Loucy (cell line): ENCODE measurements at regions not wholly inside any gene's neighbourhood (a gene's known extent, or its start where the extent isn't known, plus 50 kb on each side); places are given as distances from the start of the nearest gene placed in this dataset.

Experiments
- H2AFZ ChIP-seq: fragments of 200-600 bp; sonication (generic); 2 replicates; pipeline ENCODE4 v1.6.0; 2016; ENCODE audit warnings: antibody characterized with exemption, mild to moderate bottlenecking, low read length, moderate library complexity
- H3F3A ChIP-seq: fragments of 200-600 bp; 2 replicates; pipeline ENCODE4 v1.6.0; 2016; ENCODE audit warnings: antibody characterized with exemption, low read depth, mild to moderate bottlenecking
- H3K27me3 ChIP-seq: fragments of 200-600 bp; sonication (generic); 2 replicates; pipeline ENCODE4 v1.6.1; 2014; ENCODE audit warnings: low read length, mild to moderate bottlenecking; ENCODE audit not compliant: insufficient read depth, poor library complexity, severe bottlenecking
- H3K36me3 ChIP-seq: fragments of 200-600 bp; sonication (generic); 2 replicates; pipeline ENCODE4 v1.6.1; 2016; ENCODE audit warnings: low read length; ENCODE audit not compliant: insufficient read depth
- H3K4me1 ChIP-seq: fragments of 200-600 bp; sonication (generic); 2 replicates; pipeline ENCODE4 v1.5.1; 2014; ENCODE audit warnings: low read length, mild to moderate bottlenecking; ENCODE audit not compliant: insufficient read depth, poor library complexity, severe bottlenecking
- H3K4me2 ChIP-seq: fragments of 200-600 bp; sonication (generic); 2 replicates; pipeline ENCODE4 v1.6.0; 2014; ENCODE audit warnings: antibody characterized with exemption, low read length, low read depth, mild to moderate bottlenecking; ENCODE audit not compliant: poor library complexity, severe bottlenecking
- H3K4me3 ChIP-seq: fragments of 200-600 bp; sonication (generic); 2 replicates; pipeline ENCODE4 v1.5.1; 2014; ENCODE audit warnings: low read length, mild to moderate bottlenecking, mixed read lengths; ENCODE audit not compliant: poor library complexity, severe bottlenecking
- H3K79me2 ChIP-seq: fragments of 200-600 bp; sonication (generic); 2 replicates; pipeline ENCODE4 v1.6.1; 2014; ENCODE audit warnings: low read length; ENCODE audit not compliant: insufficient read depth
- H3K9ac ChIP-seq: fragments of 200-600 bp; sonication (generic); 2 replicates; pipeline ENCODE4 v1.6.0; 2014; ENCODE audit warnings: mild to moderate bottlenecking, low read depth, low read length, moderate library complexity; ENCODE audit not compliant: poor library complexity, severe bottlenecking
- H3K9me2 ChIP-seq: fragments of 200-600 bp; sonication (generic); replicated peaks from 2 replicates; pipeline ENCODE4 v1.6.1; 2016; ENCODE audit warnings: low read depth, low read length, mixed read lengths
- H3K9me3 ChIP-seq: fragments of 200-600 bp; sonication (generic); 2 replicates; pipeline ENCODE4 v1.6.1; 2014; ENCODE audit warnings: mild to moderate bottlenecking, antibody characterized with exemption, low read length, low read depth; ENCODE audit not compliant: insufficient read depth
- H4K20me1 ChIP-seq: fragments of 200-600 bp; sonication (generic); 2 replicates; pipeline ENCODE4 v1.6.0; 2014; ENCODE audit warnings: antibody characterized with exemption, low read length, mild to moderate bottlenecking; ENCODE audit not compliant: insufficient read depth, poor library complexity, severe bottlenecking
- EZH2phosphoT487 ChIP-seq: fragments of 200-600 bp; IDR thresholded peaks from 2 replicates; pipeline ENCODE4 v1.6.1; 2018; ENCODE audit warnings: antibody characterized with exemption, mild to moderate bottlenecking, moderate library complexity, borderline replicate concordance
- TF ChIP-seq, protein P1 (sequence below): fragments of 200-600 bp; sonication (generic); conservative IDR thresholded peaks from 2 replicates; pipeline ENCODE4 v1.5.1; 2014; ENCODE audit warnings: mild to moderate bottlenecking, antibody characterized with exemption, low read length

DNA sequence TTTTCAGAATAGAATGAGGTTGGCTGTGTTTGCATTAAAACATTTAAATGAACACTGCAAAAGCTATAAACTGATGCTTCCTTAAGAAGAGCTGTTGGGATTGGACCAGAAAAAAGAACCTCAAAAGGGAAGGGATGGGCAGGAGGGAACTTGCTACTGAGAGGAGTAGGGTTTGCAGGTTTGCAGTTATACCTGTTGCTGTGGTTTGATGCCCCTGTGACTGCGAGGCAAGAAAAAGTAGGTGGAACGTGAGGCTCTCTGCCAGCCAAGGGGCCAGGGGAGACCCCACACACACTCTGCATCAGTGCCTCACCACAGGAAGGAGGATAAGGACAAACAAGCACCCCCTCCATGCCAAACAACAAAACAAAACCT, 197.2 kb downstream of the BCAS1 start:
- Histone ChIP-seq H3K36me3 (no peaks in the 10 kb centered on the region), H3K4me2 (peak overlapping the region; percentile 78), H2AFZ (peak overlapping the region; percentile 84), H3K9me3 (no peaks in the 10 kb centered on the region), H3K4me1 (peaks cover 42% of the 10 kb centered on the region), H3K79me2 (no peaks in the 10 kb centered on the region), H3K27me3 (no peaks in the 10 kb centered on the region), H3K4me3 (peak overlapping the region; percentile 62), H4K20me1 (no peaks in the 10 kb centered on the region), H3K9ac (peak overlapping the region; percentile 60), H3F3A (no peaks in the 10 kb centered on the region; the same call in 1 of the 2 replicates), H3K9me2 (no peaks in the 10 kb centered on the region)
- TF ChIP-seq, protein P1, sequence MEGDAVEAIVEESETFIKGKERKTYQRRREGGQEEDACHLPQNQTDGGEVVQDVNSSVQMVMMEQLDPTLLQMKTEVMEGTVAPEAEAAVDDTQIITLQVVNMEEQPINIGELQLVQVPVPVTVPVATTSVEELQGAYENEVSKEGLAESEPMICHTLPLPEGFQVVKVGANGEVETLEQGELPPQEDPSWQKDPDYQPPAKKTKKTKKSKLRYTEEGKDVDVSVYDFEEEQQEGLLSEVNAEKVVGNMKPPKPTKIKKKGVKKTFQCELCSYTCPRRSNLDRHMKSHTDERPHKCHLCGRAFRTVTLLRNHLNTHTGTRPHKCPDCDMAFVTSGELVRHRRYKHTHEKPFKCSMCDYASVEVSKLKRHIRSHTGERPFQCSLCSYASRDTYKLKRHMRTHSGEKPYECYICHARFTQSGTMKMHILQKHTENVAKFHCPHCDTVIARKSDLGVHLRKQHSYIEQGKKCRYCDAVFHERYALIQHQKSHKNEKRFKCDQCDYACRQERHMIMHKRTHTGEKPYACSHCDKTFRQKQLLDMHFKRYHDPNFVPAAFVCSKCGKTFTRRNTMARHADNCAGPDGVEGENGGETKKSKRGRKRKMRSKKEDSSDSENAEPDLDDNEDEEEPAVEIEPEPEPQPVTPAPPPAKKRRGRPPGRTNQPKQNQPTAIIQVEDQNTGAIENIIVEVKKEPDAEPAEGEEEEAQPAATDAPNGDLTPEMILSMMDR = no peak
- no peak for TF ChIP-seq EZH2phosphoT487

DNA sequence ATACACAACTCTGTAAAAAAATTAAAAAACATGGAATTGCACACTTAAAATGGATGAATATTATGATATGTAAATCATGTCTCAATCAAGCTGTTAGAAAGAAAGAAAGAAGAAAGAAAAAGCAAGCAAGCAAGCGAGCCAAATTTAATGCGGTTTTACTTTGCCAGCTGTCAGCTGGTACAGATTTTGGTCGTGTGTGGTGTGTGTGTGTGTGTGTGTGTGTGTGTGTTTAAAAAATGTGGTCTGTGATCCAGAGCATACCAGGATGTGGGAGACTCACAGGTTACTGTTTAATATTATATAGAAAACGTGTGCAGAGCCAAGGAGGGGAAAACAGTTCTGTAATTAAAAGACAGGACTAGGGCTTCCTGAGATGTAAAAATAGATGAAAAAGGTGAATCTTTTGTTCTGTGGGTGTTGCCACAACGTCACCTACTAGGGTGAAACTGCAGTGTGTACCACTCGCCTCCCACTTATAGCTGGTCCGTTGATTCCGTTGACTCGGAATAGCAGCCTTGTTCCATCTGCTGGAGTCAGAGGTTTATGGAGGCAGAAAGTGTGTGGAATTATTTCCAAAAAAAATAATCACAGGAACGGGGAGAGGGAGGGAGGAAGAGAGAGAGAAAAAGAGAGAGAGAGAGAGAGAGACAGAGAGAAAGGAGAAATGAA, 197.7 kb downstream of the BCAS1 start:
- no peaks in the 10 kb centered on the region for H3K9me3 ChIP-seq
- peaks cover 43% of the 10 kb centered on the region for H3K4me1 ChIP-seq
- no peaks in the 10 kb centered on the region for H3K79me2 ChIP-seq
- peak overlapping the region; percentile 60 for H3K9ac ChIP-seq
- H2AFZ ChIP-seq = peak overlapping the region; percentile 84
- no peaks in the 10 kb centered on the region; the same call in 1 of the 2 replicates for H3F3A ChIP-seq
- no peaks in the 10 kb centered on the region for H4K20me1 ChIP-seq
- no peaks in the 10 kb centered on the region for H3K36me3 ChIP-seq
- H3K9me2 ChIP-seq = no peaks in the 10 kb centered on the region
- H3K4me2 ChIP-seq = peak overlapping the region; percentile 78
- TF ChIP-seq, protein P1 = no peak
- TF ChIP-seq EZH2phosphoT487 = no peak
- H3K27me3 ChIP-seq = no peaks in the 10 kb centered on the region
- H3K4me3 ChIP-seq = peak overlapping the region; percentile 62

DNA sequence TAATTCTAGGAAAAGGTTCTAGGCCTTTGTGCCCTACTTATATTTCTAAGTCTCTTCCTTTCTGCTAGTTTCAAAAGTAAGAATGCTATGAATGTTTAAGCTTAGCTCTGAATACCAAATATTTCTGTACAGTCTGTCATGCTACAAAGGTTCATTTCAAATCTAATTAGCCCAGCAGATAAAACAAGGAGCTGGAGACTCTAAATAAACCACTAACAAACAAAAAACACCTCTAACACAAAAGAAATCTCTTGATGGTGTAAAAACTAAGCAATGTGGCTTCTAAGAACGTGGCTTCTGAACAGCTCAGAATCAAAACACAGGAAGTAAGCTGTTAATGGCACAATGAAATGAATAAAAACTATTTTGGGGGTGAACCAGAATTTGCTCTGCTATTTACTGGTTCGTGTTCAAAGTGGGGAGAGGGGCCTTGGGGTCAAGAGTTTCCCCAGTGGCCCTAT, 198.3 kb downstream of the BCAS1 start:
- H3K4me2 ChIP-seq = peak overlapping the region; percentile 78
- H3K9me2 ChIP-seq = no peaks in the 10 kb centered on the region
- H3K4me3 ChIP-seq = peak overlapping the region; percentile 62
- H3K9ac ChIP-seq = peak overlapping the region; percentile 60
- H3F3A ChIP-seq = no peaks in the 10 kb centered on the region; the same call in 1 of the 2 replicates
- H3K27me3 ChIP-seq = no peaks in the 10 kb centered on the region
- H3K79me2 ChIP-seq = no peaks in the 10 kb centered on the region
- H2AFZ ChIP-seq = peak overlapping the region; percentile 84
- H4K20me1 ChIP-seq = no peaks in the 10 kb centered on the region
- no peaks in the 10 kb centered on the region for H3K9me3 ChIP-seq
- TF ChIP-seq, protein P1 = no peak
- TF ChIP-seq EZH2phosphoT487 = no peak
- no peaks in the 10 kb centered on the region for H3K36me3 ChIP-seq
- H3K4me1 ChIP-seq = peaks cover 49% of the 10 kb centered on the region
